ENCODE measurements at regions not wholly inside any gene's neighbourhood (a gene's known extent, or its start where the extent isn't known, plus 50 kb on each side); places are given as distances from the start of the nearest gene placed in this dataset.

- no peak for TF ChIP-seq REST (IDR thresholded peaks at IDR 0.05; ENCODE audit: low read depth)
- TF ChIP-seq MAX (IDR thresholded peaks at IDR 0.05), result no peak
- no peak for TF ChIP-seq CREB1 (IDR thresholded peaks at IDR 0.05; ENCODE audit: low read depth)
- no peak for TF ChIP-seq EP300 (IDR thresholded peaks at IDR 0.05; ENCODE audit: borderline replicate concordance)
- TF ChIP-seq CEBPB (IDR thresholded peaks at IDR 0.05), result no peak
- TF ChIP-seq YY1 (IDR thresholded peaks at IDR 0.05; ENCODE audit: low read depth), result no peak
- no peak for TF ChIP-seq RAD21 (IDR thresholded peaks at IDR 0.05; ENCODE audit: low read depth)
- no peak for TF ChIP-seq TAF1 (IDR thresholded peaks at IDR 0.05; ENCODE audit: low read depth)
- TF ChIP-seq EGR1 (IDR thresholded peaks at IDR 0.05), result no peak
- no peak for TF ChIP-seq USF1 (IDR thresholded peaks at IDR 0.05)
- TF ChIP-seq TCF12 (IDR thresholded peaks at IDR 0.05; ENCODE audit: low read depth), result no peak
- no peak for TF ChIP-seq TEAD4 (IDR thresholded peaks at IDR 0.05)
- TF ChIP-seq NFIC (IDR thresholded peaks at IDR 0.05), result no peak
- no peak for TF ChIP-seq ZBTB7A (IDR thresholded peaks at IDR 0.05; ENCODE audit: low read depth)
Measured at GRCh38 chr10:4025339-4025738, 240.3 kb upstream of the KLF6 start.

Measured in Ishikawa (cell line).